ENCODE measurements at regions not wholly inside any gene's neighbourhood (a gene's known extent, or its start where the extent isn't known, plus 50 kb on each side); places are given as distances from the start of the nearest gene placed in this dataset.
"Not testable (repeated sequence)": the region's sequence is repeated elsewhere in the genome, so short reads cannot be mapped to it uniquely, and the experiment has no call there.

GRCh38 chr10:65032867-65033769 lies 1511.9 kb downstream of the REEP3 start:
- in situ Hi-C loops (cut with HindIII; ENCODE audit: low sequenced_read_pairs), result no loop called here

GRCh38 chr10:65033957-65034356 lies 1512.8 kb downstream of the REEP3 start:
- in situ Hi-C loops (cut with HindIII; ENCODE audit: low sequenced_read_pairs), result no loop called here
- no peak for DNase-seq (ENCODE audit: low spot score)

More at GRCh38 chr10:65032867-65033769, 1511.9 kb downstream of the REEP3 start:
- no peak for DNase-seq (ENCODE audit: low spot score)

GRCh38 chr10:65040796-65041195 lies 1519.6 kb downstream of the REEP3 start:
- DNase-seq (ENCODE audit: low spot score), result no peak
- in situ Hi-C loops (cut with HindIII; ENCODE audit: low sequenced_read_pairs), result no loop called here

- DNase-seq (ENCODE audit: low spot score), result no peak
- in situ Hi-C loops (cut with HindIII; ENCODE audit: low sequenced_read_pairs), result no loop called here
Observed at GRCh38 chr10:65041307-65041706, 1520.1 kb downstream of the REEP3 start.

GRCh38 chr10:65042496-65042895 lies 1521.3 kb downstream of the REEP3 start:
- DNase-seq (ENCODE audit: low spot score), result no peak
- in situ Hi-C loops (cut with HindIII; ENCODE audit: low sequenced_read_pairs), result no loop called here

GRCh38 chr10:65046831-65047230 lies 1525.6 kb downstream of the REEP3 start:
- in situ Hi-C loops (cut with HindIII; ENCODE audit: low sequenced_read_pairs), result no loop called here
- DNase-seq (ENCODE audit: low spot score), result no peak

GRCh38 chr10:65052111-65052510 lies 1530.9 kb downstream of the REEP3 start:
- DNase-seq (ENCODE audit: low spot score); in situ Hi-C loops (cut with HindIII; ENCODE audit: low sequenced_read_pairs): not testable (repeated sequence)

GRCh38 chr10:65053397-65053796 lies 1532.2 kb downstream of the REEP3 start:
- DNase-seq (ENCODE audit: low spot score); in situ Hi-C loops (cut with HindIII; ENCODE audit: low sequenced_read_pairs): not testable (repeated sequence)

GRCh38 chr10:65053831-65054351 lies 1532.7 kb downstream of the REEP3 start:
- in situ Hi-C loops (cut with HindIII; ENCODE audit: low sequenced_read_pairs); DNase-seq (ENCODE audit: low spot score): not testable (repeated sequence)

GRCh38 chr10:65054701-65055100 lies 1533.5 kb downstream of the REEP3 start:
- in situ Hi-C loops (cut with HindIII; ENCODE audit: low sequenced_read_pairs); DNase-seq (ENCODE audit: low spot score): not testable (repeated sequence)

- in situ Hi-C loops (cut with HindIII; ENCODE audit: low sequenced_read_pairs), result no loop called here
- no peak for DNase-seq (ENCODE audit: low spot score)
Observed at GRCh38 chr10:65065278-65065677, 1544.1 kb downstream of the REEP3 start.

- in situ Hi-C loops (cut with HindIII; ENCODE audit: low sequenced_read_pairs), result no loop called here
- no peak for DNase-seq (ENCODE audit: low spot score)
Observed at GRCh38 chr10:65083222-65083621, 1562.0 kb downstream of the REEP3 start.

GRCh38 chr10:65090991-65091390 lies 1569.8 kb downstream of the REEP3 start:
- DNase-seq (ENCODE audit: low spot score), result no peak
- in situ Hi-C loops (cut with HindIII; ENCODE audit: low sequenced_read_pairs), result no loop called here

GRCh38 chr10:65100146-65100545 lies 1578.9 kb downstream of the REEP3 start:
- no peak for DNase-seq (ENCODE audit: low spot score)
- in situ Hi-C loops (cut with HindIII; ENCODE audit: low sequenced_read_pairs), result no loop called here

GRCh38 chr10:65100881-65101280 lies 1579.7 kb downstream of the REEP3 start:
- in situ Hi-C loops (cut with HindIII; ENCODE audit: low sequenced_read_pairs); DNase-seq (ENCODE audit: low spot score): not testable (repeated sequence)

GRCh38 chr10:65110009-65110408 lies 1588.8 kb downstream of the REEP3 start:
- in situ Hi-C loops (cut with HindIII; ENCODE audit: low sequenced_read_pairs), result no loop called here
- DNase-seq (ENCODE audit: low spot score), result no peak

GRCh38 chr10:65111059-65111458 lies 1589.9 kb downstream of the REEP3 start:
- in situ Hi-C loops (cut with HindIII; ENCODE audit: low sequenced_read_pairs); DNase-seq (ENCODE audit: low spot score): not testable (repeated sequence)

- in situ Hi-C loops (cut with HindIII; ENCODE audit: low sequenced_read_pairs), result no loop called here
- DNase-seq (ENCODE audit: low spot score), result no peak
Observed at GRCh38 chr10:65112573-65112972, 1591.4 kb downstream of the REEP3 start.

GRCh38 chr10:65123120-65123519 lies 1601.9 kb downstream of the REEP3 start:
- DNase-seq (ENCODE audit: low spot score), result no peak
- in situ Hi-C loops (cut with HindIII; ENCODE audit: low sequenced_read_pairs), result no loop called here

- no peak for DNase-seq (ENCODE audit: low spot score)
- in situ Hi-C loops (cut with HindIII; ENCODE audit: low sequenced_read_pairs), result no loop called here
Observed at GRCh38 chr10:65125212-65125611, 1604.0 kb downstream of the REEP3 start.

- in situ Hi-C loops (cut with HindIII; ENCODE audit: low sequenced_read_pairs), result no loop called here
- no peak for DNase-seq (ENCODE audit: low spot score)
Observed at GRCh38 chr10:65126288-65126687, 1605.1 kb downstream of the REEP3 start.

All from G401 (cell line).